ENCODE measurements at regions not wholly inside any gene's neighbourhood (a gene's known extent, or its start where the extent isn't known, plus 50 kb on each side); places are given as distances from the start of the nearest gene placed in this dataset.
"Not testable (repeated sequence)": the region's sequence is repeated elsewhere in the genome, so short reads cannot be mapped to it uniquely, and the experiment has no call there.

DNA sequence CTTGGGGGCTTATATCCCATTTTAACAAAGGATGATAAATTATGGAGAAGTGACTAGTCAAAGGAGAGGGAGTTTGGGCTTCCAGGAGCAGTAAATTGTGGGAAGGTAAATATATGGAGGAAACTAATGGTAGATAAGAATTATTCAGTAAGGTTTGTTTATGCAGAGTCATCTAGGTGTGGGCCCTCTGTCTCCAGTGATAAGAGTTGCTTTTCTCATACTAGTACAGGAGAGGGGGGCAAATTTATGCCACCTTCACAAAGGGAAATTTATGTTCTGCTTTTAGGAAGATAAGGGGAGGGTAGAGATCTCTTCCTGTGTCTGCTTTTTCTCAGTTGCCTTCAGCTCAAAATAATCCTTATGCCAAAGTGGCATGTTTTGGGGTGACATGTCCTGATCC lies 383.7 kb upstream of the PPP2R3A start:
- no peak for DNase-seq (ENCODE audit: low read depth)
- TF ChIP-seq CTCF (IDR thresholded peaks at IDR 0.05; ENCODE audit: low read depth, low read length), result no peak
- no peak for TF ChIP-seq MYC (IDR thresholded peaks at IDR 0.05; ENCODE audit: low read depth, low read length)
- no peak for TF ChIP-seq POLR2A (IDR thresholded peaks at IDR 0.05; ENCODE audit: extremely low read depth, insufficient read length)
- H3K4me3 ChIP-seq (ENCODE audit: low read depth, low read length), result no peak overlapping the region

DNA sequence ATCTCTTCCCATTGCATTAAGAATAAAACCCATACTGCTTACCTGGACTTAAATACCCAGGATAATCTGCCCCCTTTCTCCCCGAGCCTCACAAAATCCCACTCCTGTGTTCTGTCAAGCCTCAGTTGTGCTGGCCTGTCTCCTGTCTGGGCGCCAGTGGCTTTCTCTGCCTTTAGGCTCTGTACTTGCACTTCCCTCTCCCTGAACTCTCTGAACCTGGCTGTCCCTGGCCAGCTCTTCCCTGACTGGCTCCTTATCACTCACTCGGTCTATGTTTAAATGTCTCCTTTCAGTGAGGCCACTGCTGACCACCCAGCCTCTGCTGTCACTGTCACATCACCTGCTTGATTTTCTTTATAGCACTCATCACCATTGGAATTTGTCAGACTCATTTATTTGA lies 382.7 kb upstream of the PPP2R3A start:
- no peak for DNase-seq (ENCODE audit: low read depth)
- TF ChIP-seq POLR2A (IDR thresholded peaks at IDR 0.05; ENCODE audit: extremely low read depth, insufficient read length) (no peak), CTCF (IDR thresholded peaks at IDR 0.05; ENCODE audit: low read depth, low read length) (no peak), MYC (IDR thresholded peaks at IDR 0.05; ENCODE audit: low read depth, low read length) (no peak)
- TF ChIP-seq, protein P1, sequence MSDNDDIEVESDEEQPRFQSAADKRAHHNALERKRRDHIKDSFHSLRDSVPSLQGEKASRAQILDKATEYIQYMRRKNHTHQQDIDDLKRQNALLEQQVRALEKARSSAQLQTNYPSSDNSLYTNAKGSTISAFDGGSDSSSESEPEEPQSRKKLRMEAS (IDR thresholded peaks at IDR 0.05; ENCODE audit: low read depth, low read length), result no peak
- H3K4me3 ChIP-seq (ENCODE audit: low read depth, low read length), result no peak overlapping the region

GRCh38 chr3:135596563-135596962 lies 369.0 kb upstream of the PPP2R3A start:
- TF ChIP-seq POLR2A (IDR thresholded peaks at IDR 0.05; ENCODE audit: extremely low read depth, insufficient read length) (no peak), CTCF (IDR thresholded peaks at IDR 0.05; ENCODE audit: low read depth, low read length) (no peak), MYC (IDR thresholded peaks at IDR 0.05; ENCODE audit: low read depth, low read length) (no peak)
- TF ChIP-seq, protein P1 (IDR thresholded peaks at IDR 0.05; ENCODE audit: low read depth, low read length), result no peak
- H3K4me3 ChIP-seq (ENCODE audit: low read depth, low read length), result no peak overlapping the region
- DNase-seq (ENCODE audit: low read depth), result no peak

- no peak for TF ChIP-seq POLR2A (IDR thresholded peaks at IDR 0.05; ENCODE audit: extremely low read depth, insufficient read length)
- TF ChIP-seq MYC (IDR thresholded peaks at IDR 0.05; ENCODE audit: low read depth, low read length), result no peak
- TF ChIP-seq, protein P1 (IDR thresholded peaks at IDR 0.05; ENCODE audit: low read depth, low read length), result no peak
- no peak for TF ChIP-seq CTCF (IDR thresholded peaks at IDR 0.05; ENCODE audit: low read depth, low read length)
- DNase-seq (ENCODE audit: low read depth), result no peak
- H3K4me3 ChIP-seq (ENCODE audit: low read depth, low read length), result no peak overlapping the region
Observed at GRCh38 chr3:135597855-135598254, 367.7 kb upstream of the PPP2R3A start.

GRCh38 chr3:135598597-135598996 lies 366.9 kb upstream of the PPP2R3A start:
- no peak for DNase-seq (ENCODE audit: low read depth)
- TF ChIP-seq POLR2A (IDR thresholded peaks at IDR 0.05; ENCODE audit: extremely low read depth, insufficient read length) (no peak), CTCF (IDR thresholded peaks at IDR 0.05; ENCODE audit: low read depth, low read length) (no peak), MYC (IDR thresholded peaks at IDR 0.05; ENCODE audit: low read depth, low read length) (no peak)
- TF ChIP-seq, protein P1 (IDR thresholded peaks at IDR 0.05; ENCODE audit: low read depth, low read length), result no peak

GRCh38 chr3:135604512-135604911 lies 361.0 kb upstream of the PPP2R3A start:
- H3K4me3 ChIP-seq (ENCODE audit: low read depth, low read length); DNase-seq (ENCODE audit: low read depth): not testable (repeated sequence)

More at GRCh38 chr3:135598597-135598996, 366.9 kb upstream of the PPP2R3A start:
- H3K4me3 ChIP-seq (ENCODE audit: low read depth, low read length), result no peak overlapping the region
